Fibroblast of peridontal ligament (primary cell): ENCODE measurements at regions not wholly inside any gene's neighbourhood (a gene's known extent, or its start where the extent isn't known, plus 50 kb on each side); places are given as distances from the start of the nearest gene placed in this dataset.

ENCODE experiments used
- DNase-seq: peaks from one replicate; pipeline ENCODE4 v3.0.0-alpha.2; 2010; ENCODE audit errors: extremely low read depth

DNA sequence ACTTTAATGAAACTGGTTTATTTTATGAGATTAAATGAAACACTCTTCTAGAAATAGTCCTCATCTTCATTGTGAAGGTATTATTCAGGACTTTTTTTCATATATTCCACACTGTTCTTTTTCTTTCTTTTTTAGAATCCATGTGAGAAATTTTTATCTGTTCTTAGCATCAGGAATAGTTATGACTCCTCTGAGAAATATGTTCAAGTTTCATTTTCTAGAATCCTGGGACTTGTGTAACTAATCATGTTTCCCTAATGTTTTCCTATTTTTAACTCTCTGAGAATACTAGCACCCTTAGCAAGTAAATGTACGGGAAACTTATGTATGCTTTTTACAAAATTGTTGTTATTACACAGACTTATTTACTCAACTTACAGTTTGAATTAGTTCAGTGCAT is 407.8 kb downstream of the CBLN4 start:
- DNase-seq = no peak

- no peak for DNase-seq
Measured at GRCh38 chr20:55596431-55596830, 408.9 kb downstream of the CBLN4 start.

GRCh38 chr20:55592866-55593265 is 412.5 kb downstream of the CBLN4 start:
- no peak for DNase-seq

- DNase-seq = no peak
Measured at GRCh38 chr20:55586610-55587009, 418.7 kb downstream of the CBLN4 start.

DNA sequence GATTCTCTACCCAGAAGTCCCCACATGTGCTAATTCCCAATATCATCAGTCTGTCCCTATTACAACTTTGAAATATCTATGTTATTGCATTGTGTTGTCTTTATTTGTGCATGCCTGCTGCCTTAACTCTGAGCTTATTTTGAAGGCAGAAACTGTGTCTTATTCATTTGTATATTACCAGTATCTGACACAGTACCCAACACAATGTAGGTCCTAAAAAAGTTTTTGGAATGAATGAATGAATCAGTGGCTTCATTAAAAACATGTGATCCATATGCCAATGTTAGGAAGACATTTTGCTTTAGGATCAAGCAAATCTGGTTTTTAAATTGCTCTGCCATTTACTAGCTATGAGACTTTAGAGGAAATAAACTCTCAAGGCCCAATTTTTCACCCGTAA is 420.4 kb downstream of the CBLN4 start:
- DNase-seq = no peak

- DNase-seq = no peak
Measured at GRCh38 chr20:55584307-55584706, 421.0 kb downstream of the CBLN4 start.

GRCh38 chr20:55583036-55583435 is 422.3 kb downstream of the CBLN4 start:
- no peak for DNase-seq

- DNase-seq = no peak
Measured at GRCh38 chr20:55582498-55582897, 422.8 kb downstream of the CBLN4 start.

DNA sequence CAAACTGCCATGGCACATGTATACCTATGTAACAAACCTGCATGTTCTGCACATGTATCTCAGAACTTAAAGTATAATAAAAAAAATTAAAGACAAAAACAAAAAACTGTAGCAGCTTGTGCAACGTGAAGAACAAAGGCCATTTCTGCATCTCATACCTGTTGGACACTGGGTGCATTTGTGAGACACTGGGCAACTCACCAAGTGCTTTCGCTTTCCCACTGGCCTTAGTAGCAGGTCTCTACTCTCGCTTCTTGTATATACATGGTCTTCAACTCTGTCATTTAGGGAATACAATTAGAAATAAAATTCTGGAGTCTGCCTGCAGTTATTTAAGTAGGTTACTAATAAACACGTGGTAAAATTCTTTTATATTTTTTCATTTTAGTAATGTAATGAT is 423.8 kb downstream of the CBLN4 start:
- no peak for DNase-seq

DNA sequence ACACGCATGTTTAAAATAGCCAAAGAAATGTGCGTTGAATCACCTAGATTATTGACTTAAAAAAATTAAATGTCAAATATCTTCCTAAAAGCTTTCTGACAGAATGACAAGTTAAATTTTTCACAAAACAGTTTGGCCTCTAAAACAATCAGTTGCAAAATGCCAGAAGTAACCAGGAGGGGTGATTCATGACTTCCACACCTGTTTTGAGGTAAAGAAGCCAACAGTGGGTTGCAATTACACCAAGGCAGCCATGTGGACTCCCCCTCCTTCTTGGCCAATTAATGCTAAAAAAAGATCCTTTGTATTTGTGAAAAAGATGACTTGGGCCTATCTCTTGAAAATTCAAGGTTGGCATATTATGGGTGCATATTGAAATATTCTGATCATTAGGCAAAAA is 424.8 kb downstream of the CBLN4 start:
- DNase-seq = no peak

DNA sequence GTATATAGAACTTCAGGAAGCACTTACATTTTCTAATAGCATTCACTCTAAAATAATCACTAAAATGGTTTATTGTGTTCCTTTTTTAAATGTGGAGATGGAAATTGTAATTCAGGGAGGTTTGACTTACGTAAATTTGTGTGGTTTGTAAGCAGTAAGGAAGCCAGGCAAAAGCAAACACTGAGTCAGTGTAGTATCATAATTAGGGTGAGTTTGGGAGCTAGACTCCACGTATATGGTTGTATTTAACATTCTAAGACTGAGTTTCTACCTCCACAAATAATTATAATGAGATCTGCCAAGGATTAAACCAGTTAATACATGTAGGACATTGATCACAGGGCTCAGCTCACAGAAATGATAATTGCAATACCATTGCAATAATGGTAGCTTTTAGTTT is 425.5 kb downstream of the CBLN4 start:
- no peak for DNase-seq

DNA sequence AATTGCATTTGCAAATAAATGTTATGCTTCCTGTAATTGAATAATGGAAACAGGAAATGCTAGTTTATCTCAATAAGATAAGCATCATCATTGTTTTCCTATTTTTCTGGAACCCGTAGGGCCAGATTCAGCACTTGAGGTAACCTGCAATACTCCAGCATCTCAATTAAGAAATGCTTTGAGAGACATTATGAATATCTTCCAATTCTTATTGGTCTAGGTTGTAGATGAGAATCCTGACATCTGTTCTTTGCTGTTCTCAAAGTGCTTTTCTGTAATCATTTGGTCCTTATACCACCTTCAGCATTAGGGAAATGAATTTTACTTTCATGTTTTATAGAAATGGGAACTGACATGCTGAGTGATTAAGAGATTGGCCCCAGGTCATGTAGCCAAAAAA is 428.3 kb downstream of the CBLN4 start:
- DNase-seq = no peak

DNA sequence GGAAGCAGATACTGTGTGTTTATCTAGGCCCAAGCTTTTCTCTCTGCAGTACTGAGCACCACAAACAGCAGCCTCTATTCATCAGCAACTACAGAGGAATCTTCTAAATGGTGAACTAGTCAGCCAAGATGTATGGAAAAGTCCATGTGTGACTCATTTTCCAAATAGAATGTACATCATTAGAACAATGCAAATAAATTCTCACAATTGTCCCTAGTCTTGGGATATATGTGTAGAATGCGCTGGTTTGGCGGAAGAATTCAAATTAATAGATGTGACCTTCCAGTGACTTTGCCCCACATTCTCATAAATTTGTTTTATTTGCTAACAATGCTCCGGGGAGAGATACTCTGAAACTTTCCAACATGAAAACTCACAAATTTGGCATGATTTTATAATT is 436.2 kb downstream of the CBLN4 start:
- no peak for DNase-seq

GRCh38 chr20:55567826-55568225 is 437.5 kb downstream of the CBLN4 start:
- no peak for DNase-seq

DNA sequence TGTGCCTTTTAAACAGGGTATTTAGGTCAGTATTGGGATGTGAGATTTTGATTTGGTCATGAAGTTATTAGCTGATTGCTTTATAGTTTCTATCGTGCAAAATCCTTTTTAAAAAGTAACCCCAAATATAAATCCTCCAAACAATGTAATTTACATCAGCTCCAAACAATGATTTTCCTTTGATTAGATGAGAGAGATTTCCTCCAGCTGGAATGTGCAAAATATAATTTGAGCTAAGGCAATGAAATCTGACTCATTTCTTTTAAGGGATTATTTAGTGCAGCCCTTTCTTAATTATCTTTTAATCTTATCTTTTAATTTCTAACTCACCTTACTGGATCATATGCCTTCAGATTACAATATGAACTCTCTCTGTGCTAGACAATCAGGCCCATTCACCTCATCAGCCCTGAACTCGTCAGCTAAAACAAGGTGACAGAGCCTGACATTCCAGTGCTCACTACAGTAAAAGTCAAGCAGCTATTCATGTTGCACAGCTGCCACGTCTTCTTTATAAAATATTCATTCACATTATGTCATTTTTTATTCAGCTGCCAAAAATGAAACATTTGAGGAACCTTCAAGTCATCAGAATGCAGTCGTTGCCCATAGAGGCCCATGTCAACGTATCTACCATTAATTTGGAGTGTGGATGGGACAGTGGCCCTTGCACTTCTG is 440.1 kb downstream of the CBLN4 start:
- DNase-seq = no peak

GRCh38 chr20:55561259-55561658 is 444.1 kb downstream of the CBLN4 start:
- DNase-seq = no peak

GRCh38 chr20:55557191-55557590 is 448.1 kb downstream of the CBLN4 start:
- DNase-seq = no peak

GRCh38 chr20:55555075-55555650 is 450.2 kb downstream of the CBLN4 start:
- no peak for DNase-seq

GRCh38 chr20:55544638-55545037 is 460.7 kb downstream of the CBLN4 start:
- no peak for DNase-seq

GRCh38 chr20:55540486-55540885 is 464.8 kb downstream of the CBLN4 start:
- no peak for DNase-seq

DNA sequence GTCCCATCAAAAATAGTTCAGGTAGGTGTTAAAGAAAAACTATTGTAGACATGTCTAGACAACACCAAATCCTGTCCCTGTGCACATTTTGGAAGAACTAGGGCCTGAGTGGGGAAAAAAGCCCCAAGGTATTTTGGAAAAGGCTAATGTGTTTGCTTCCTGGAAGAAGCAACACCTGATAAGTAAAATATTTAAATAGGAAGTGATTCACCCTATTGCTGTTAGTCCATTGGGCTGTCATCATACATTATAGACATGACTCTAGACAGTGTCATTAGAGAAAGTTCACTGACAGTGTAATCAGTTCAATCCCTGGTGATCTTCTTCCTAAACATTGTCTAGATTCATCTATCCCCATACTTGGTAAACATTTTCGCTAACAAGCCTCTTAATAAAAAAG is 465.3 kb downstream of the CBLN4 start:
- DNase-seq = no peak

DNA sequence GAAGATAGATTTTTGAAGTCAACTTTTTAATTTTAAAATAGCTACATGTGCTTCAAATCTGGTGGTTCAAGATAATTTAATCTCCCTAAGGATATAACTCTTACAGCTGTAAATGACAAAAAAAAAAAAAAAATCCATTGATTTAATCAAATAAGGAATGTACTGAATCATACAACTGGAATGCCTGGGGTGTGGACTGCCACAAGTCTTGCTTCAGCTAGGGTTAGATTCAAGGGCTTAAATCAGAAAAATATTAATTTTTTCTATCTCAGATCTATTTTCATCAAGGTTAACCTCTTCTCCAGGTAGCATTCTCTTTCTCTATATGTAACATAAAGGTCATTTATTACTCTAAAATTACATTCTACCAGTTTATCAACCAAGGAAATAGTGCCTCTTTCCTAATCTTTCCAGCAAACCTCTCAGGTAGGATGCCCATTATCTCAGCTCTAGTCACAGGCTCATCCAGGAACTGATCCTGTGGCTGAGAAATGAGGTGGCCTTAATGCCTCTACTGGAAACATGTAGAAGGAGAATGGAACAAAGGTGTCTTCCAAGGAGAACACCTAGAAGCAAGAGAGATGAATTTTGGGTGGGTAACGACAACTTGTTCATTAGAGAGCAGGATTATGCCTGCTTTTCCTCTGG is 466.9 kb downstream of the CBLN4 start:
- DNase-seq = no peak

DNA sequence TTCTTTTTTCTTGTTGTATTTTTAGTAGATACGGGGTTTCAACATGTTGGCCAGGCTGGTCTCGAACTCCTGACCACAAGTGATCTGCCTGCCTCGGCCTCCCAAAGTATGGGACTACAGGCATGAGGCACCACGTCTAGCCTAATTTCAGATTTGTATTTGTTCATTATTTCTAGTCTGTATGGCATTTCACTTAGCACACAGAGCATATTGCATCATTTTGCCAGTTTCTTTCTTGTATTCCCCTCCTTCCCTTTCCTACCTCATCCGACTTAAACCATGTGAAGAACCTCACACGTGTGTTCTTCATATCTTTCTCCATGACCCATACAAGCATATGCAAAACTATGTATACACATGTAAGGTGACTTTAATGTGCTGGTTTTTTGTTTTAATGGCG is 470.0 kb downstream of the CBLN4 start:
- DNase-seq = no peak

DNA sequence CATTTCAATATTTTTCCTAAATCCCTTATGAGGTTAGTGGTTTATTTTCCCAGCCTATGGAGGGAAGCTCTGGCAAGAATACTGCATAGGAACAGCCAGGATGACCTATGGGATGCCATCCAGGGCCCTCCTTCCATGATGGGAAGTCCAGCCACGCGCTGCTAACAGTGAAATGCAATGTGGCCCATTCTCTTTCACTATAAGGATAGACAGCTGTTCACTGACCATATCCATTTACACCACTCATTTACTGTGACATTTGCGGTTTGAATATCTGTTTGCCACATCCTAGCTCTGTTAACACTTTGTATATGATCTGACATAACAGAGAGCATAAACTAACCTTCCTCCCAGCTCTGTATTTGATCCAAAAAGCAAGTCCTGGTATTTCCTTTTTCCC is 471.7 kb downstream of the CBLN4 start:
- no peak for DNase-seq
